Activated T-helper 1 cell treated with anti-CD3 and anti-CD28 coated beads, Interleukin-12 subunit alpha, Interleukin-12 subunit beta, Interleukin-2, Interleukin-4 antibody, amounts not matched to agents 30 ng/mL and 10 ng/mL and 1 ng/mL, durations not matched to agents 14 hours and 24 hours and 36 hours (primary cell): ENCODE measurements at regions not wholly inside any gene's neighbourhood (a gene's known extent, or its start where the extent isn't known, plus 50 kb on each side); places are given as distances from the start of the nearest gene placed in this dataset.
"Not testable (repeated sequence)": the region's sequence is repeated elsewhere in the genome, so short reads cannot be mapped to it uniquely, and the experiment has no call there.

ENCODE experiments used
- DNase-seq: peaks from one replicate; pipeline ENCODE4 v3.0.0; 2021; ENCODE audit warnings: low spot score
- H3K27ac Mint-ChIP-seq: one replicate; pipeline ENCODE4 v1.8.0; 2021; ENCODE audit warnings: mild to moderate bottlenecking, mixed read lengths
- H3K27me3 Mint-ChIP-seq: one replicate; pipeline ENCODE4 v1.8.0; 2022; ENCODE audit warnings: mild to moderate bottlenecking, moderate library complexity, mixed read lengths; ENCODE audit not compliant: insufficient read depth
- H3K36me3 Mint-ChIP-seq: one replicate; pipeline ENCODE4 v1.8.0; 2021; ENCODE audit warnings: low read depth, mixed read lengths
- H3K4me1 Mint-ChIP-seq: one replicate; pipeline ENCODE4 v1.8.0; 2021; ENCODE audit warnings: low read depth, mixed read lengths
- H3K4me3 Mint-ChIP-seq: one replicate; pipeline ENCODE4 v1.8.0; 2021; ENCODE audit warnings: mild to moderate bottlenecking, moderate library complexity, mixed read lengths
- H3K9me3 Mint-ChIP-seq: one replicate; pipeline ENCODE4 v1.8.0; 2021; ENCODE audit warnings: mixed read lengths
- intact Hi-C: fragments of 100-400 bp; cut with micrococcal nuclease; formaldehyde crosslinking; loops from one replicate; pipeline ENCODE4 v1.15.1; 2024

- intact Hi-C loops: no loop called here
- Mint-ChIP-seq H3K36me3 (no peaks in the 10 kb centered on the region), H3K27me3 (no peaks in the 10 kb centered on the region), H3K27ac (no peak overlapping the region), H3K9me3 (no peaks in the 10 kb centered on the region), H3K4me1 (no peaks in the 10 kb centered on the region), H3K4me3 (no peak overlapping the region)
- DNase-seq: no peak
Measured at GRCh38 chr3:153979418-153980251, 141.6 kb upstream of the ARHGEF26 start.

DNA sequence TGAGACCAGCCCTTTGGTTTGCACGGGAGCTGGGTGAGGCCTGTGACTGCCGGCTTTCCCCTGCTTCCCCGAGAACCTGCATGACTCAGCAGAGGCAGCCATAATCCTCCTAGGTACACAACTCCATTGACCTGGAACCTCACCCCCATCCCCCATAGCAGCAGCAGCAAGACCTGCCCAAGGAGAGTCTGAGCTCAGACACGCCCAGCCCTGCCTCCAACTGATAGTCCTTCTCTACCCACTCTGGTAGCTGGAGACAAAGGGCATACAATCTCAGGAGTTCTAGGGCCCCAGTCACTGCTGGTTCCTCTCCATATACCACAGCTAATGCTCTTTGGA is 141.0 kb upstream of the ARHGEF26 start:
- Mint-ChIP-seq H3K4me3 (no peak overlapping the region), H3K27me3 (no peaks in the 10 kb centered on the region), H3K9me3 (no peaks in the 10 kb centered on the region), H3K4me1 (no peaks in the 10 kb centered on the region), H3K27ac (no peak overlapping the region), H3K36me3 (no peaks in the 10 kb centered on the region)
- DNase-seq: no peak
- intact Hi-C loops: no loop called here

DNA sequence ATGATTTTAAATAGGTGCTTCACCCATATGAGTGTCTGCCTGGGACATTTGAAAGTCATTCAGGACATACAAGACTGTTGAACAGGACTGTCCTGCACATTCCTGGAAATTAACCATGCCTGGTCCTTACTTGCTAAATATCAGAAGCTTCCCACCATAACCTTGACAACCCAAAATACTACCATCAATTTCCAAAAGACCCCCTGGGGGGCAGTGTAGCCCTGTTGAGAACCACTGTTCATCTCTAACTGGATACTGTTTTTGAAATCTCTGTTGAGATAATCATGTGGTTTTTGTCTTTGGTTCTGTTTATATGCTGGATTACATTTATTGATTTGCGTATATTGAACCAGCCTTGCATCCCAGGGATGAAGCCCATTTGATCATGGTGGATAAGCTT is 123.8 kb upstream of the ARHGEF26 start:
- not testable (repeated sequence) for H3K4me1 Mint-ChIP-seq, DNase-seq, H3K9me3 Mint-ChIP-seq, H3K4me3 Mint-ChIP-seq, H3K27me3 Mint-ChIP-seq, H3K36me3 Mint-ChIP-seq, H3K27ac Mint-ChIP-seq
- intact Hi-C loops: loop anchor here (2.0 kb wide), 1 partner anchor 255 kb away; no protein-coding TSS in a partner anchor

GRCh38 chr3:154003649-154004048 is 117.5 kb upstream of the ARHGEF26 start:
- Mint-ChIP-seq H3K27ac (no peak overlapping the region), H3K4me3 (no peak overlapping the region), H3K27me3 (peaks cover 2% of the 10 kb centered on the region), H3K36me3 (no peaks in the 10 kb centered on the region), H3K9me3 (no peaks in the 10 kb centered on the region), H3K4me1 (no peaks in the 10 kb centered on the region)
- intact Hi-C loops: no loop called here
- DNase-seq: no peak

DNA sequence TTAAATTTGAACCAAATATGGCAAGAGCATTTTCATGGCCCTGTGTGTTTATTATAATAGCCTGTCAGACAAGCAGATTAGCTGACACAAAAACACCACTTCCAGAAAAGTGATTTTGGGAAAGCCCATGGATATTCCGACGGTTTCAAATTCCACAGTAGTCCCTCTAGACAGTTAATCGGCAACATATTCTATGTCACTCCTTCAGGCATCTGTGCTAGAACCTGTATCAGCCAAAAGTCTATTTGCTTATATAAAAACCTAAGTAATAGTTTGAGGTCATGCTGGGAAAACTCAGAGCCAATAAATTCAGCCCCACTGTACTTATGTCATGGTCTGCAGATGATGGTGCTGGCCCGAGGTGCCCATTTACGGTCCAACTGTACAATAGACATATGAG is 110.2 kb upstream of the ARHGEF26 start:
- H3K27me3 Mint-ChIP-seq: peaks cover 2% of the 10 kb centered on the region
- no peaks in the 10 kb centered on the region for H3K4me1 Mint-ChIP-seq
- no peak for DNase-seq
- H3K4me3 Mint-ChIP-seq: no peak overlapping the region
- H3K9me3 Mint-ChIP-seq: no peaks in the 10 kb centered on the region
- H3K36me3 Mint-ChIP-seq: no peaks in the 10 kb centered on the region
- no peak overlapping the region for H3K27ac Mint-ChIP-seq
- intact Hi-C loops: no loop called here

DNA sequence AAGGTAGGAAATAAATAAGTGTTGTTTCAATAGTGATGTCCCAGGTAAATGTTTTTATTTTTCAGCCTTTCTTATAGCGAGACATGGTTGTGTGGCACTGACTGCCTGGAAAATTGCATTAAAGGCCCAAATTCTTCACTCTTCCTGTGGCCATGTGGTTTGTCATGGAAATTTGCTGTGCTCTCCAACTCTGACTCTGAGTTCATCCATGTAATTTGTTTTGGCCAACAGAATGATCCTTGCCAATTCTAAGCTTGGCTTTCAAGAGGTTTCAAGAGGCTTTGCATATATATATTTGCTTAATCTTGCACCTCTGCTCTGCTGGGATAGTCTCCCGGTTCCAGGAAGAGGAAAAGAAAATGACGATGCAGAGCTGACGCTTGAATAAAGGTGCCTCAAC is 107.5 kb upstream of the ARHGEF26 start:
- Mint-ChIP-seq H3K4me1 (no peaks in the 10 kb centered on the region), H3K4me3 (no peak overlapping the region), H3K9me3 (no peaks in the 10 kb centered on the region), H3K27me3 (no peaks in the 10 kb centered on the region), H3K36me3 (no peaks in the 10 kb centered on the region), H3K27ac (no peak overlapping the region)
- intact Hi-C loops: no loop called here
- no peak for DNase-seq

DNA sequence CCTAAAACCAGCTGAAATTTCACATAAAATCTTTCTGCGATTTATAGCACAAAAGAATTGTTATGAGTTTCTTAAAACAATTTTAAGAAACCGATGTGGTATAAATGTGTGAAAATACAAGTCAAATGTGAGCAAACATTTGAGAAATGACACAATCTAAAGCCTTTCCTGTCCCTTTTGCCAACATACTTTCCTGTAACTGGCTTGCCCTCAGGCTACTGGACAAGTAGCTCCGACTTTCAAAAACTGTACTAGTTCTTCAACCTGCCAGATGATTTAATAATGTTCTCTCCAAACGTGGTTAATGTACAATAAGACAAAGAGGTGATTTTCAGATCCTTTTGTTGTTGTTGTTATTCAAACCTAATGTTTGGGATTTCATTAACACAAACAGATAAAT is 105.9 kb upstream of the ARHGEF26 start:
- H3K36me3 Mint-ChIP-seq: no peaks in the 10 kb centered on the region
- no peaks in the 10 kb centered on the region for H3K4me1 Mint-ChIP-seq
- no peak overlapping the region for H3K27ac Mint-ChIP-seq
- no peaks in the 10 kb centered on the region for H3K27me3 Mint-ChIP-seq
- no peaks in the 10 kb centered on the region for H3K9me3 Mint-ChIP-seq
- intact Hi-C loops: loop anchor here (5.0 kb wide), 1 partner anchor 973 kb away; no protein-coding TSS in a partner anchor
- DNase-seq: no peak
- H3K4me3 Mint-ChIP-seq: no peak overlapping the region

DNA sequence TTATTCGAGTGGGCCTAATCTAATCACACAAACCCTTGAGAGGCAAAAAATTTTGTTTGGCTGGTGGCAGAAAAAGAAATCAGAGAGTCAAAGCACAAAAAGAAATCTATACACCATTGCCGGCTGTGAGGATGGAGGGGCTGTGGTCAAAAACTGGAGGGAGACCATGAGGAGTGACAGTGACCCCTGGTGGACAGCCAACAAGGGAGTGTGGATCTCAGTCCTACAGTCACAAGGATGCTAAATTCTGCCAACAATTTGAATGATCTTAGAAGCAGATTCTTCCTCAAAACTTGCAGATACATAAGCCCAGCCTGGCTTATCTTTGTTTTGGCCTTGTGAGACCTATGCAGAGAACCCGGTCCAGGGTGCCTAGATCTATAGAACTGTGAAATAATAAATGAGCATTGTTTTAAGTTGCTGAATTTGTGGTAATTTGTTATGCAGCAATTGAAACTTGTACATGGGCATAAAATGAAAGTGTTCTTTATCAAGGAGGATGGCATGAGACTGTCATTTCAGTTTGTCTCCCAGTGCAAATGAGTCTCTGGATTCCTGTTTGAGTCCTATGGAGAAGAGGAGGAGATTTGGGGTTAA is 103.0 kb upstream of the ARHGEF26 start:
- H3K4me3 Mint-ChIP-seq: no peak overlapping the region
- no peaks in the 10 kb centered on the region for H3K4me1 Mint-ChIP-seq
- no peaks in the 10 kb centered on the region for H3K27me3 Mint-ChIP-seq
- no peak for DNase-seq
- H3K9me3 Mint-ChIP-seq: no peaks in the 10 kb centered on the region
- H3K36me3 Mint-ChIP-seq: no peaks in the 10 kb centered on the region
- H3K27ac Mint-ChIP-seq: no peak overlapping the region
- intact Hi-C loops: loop anchor here (1.0 to 5.0 kb wide), 2 partner anchors 976 to 992 kb away; no protein-coding TSS in a partner anchor

DNA sequence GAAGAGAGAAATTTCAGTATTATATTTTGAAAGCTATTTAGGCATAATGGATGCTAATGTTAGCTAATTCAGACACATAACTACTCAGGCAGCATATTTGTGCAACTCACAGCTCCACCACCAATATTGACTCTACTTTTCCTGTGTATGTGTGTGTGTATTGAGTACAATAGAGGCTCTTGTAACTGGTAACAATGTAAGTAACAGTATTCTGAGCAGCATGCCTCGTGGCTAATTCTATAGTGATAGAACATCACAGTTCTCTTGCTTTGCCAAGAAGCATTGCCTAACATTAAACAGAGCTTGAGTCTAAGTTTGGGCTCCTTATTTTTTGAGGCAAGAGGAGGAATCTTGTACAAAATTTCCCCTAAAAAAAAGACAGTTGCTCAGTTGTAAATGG is 98.6 kb upstream of the ARHGEF26 start:
- no peaks in the 10 kb centered on the region for H3K27me3 Mint-ChIP-seq
- H3K4me1 Mint-ChIP-seq: no peaks in the 10 kb centered on the region
- no peak overlapping the region for H3K4me3 Mint-ChIP-seq
- intact Hi-C loops: no loop called here
- no peaks in the 10 kb centered on the region for H3K36me3 Mint-ChIP-seq
- DNase-seq: no peak
- H3K27ac Mint-ChIP-seq: no peak overlapping the region
- no peaks in the 10 kb centered on the region for H3K9me3 Mint-ChIP-seq

DNA sequence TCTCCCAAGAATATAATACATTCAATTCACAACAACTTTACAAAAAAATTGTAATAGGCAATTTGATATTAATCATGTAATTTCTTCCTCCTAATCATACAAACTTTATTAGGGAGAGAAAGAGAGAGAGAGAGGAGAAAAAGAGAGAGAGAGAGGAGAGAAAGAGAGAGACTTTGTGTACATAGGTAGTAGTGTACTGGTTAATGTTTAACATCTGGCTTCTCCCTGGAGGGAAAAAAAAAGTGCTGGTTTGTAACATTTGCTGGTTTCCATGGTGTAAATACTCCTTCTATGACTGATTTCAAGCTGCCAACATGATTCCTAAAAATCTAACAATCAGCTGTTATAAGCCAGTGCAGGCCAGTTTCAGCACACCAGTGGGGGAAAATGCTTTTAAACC is 98.0 kb upstream of the ARHGEF26 start:
- no peak overlapping the region for H3K4me3 Mint-ChIP-seq
- no peaks in the 10 kb centered on the region for H3K4me1 Mint-ChIP-seq
- no peak for DNase-seq
- H3K27ac Mint-ChIP-seq: no peak overlapping the region
- no peaks in the 10 kb centered on the region for H3K36me3 Mint-ChIP-seq
- no peaks in the 10 kb centered on the region for H3K9me3 Mint-ChIP-seq
- intact Hi-C loops: no loop called here
- H3K27me3 Mint-ChIP-seq: no peaks in the 10 kb centered on the region

DNA sequence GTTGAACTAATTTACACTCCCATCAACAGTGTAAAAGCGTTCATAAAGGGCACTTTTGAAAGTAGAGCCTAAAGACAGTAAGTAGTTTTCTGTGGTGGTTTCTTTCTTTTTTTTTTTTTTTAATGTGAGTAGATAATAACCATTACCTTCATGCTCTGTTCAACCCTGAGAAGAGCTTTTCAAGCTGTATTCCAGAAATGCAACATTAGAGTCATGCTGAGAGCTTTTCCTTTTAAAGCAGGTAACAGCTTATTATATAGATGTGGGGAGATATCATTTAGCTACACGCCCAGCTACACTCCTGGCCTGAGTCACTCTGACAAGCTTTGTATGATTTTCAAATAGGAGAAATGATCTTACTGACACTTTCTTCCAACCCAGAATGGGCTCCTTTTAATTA is 96.2 kb upstream of the ARHGEF26 start:
- no peak overlapping the region for H3K27ac Mint-ChIP-seq
- intact Hi-C loops: no loop called here
- H3K27me3 Mint-ChIP-seq: no peaks in the 10 kb centered on the region
- H3K9me3 Mint-ChIP-seq: no peaks in the 10 kb centered on the region
- no peak for DNase-seq
- H3K36me3 Mint-ChIP-seq: no peaks in the 10 kb centered on the region
- no peak overlapping the region for H3K4me3 Mint-ChIP-seq
- H3K4me1 Mint-ChIP-seq: no peaks in the 10 kb centered on the region

DNA sequence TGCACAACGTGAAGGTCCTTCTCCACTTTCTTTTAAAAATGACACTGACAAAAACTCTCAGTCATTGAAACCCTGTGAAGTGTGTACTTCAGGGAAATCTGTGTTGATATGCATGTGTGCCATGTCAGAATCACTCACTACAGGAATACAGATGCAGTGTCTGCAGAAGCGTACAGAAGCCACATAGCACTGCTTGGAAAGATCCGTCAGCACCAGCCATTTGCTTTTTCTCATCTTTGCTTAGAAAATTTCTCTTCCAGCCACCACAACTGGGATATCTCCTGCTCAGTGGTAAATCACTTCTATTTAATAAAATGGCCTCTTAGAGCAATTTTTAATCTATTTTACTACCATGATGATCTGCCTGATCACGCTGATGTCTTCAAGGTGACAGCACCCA is 91.3 kb upstream of the ARHGEF26 start:
- no peak overlapping the region for H3K4me3 Mint-ChIP-seq
- no peaks in the 10 kb centered on the region for H3K27me3 Mint-ChIP-seq
- H3K4me1 Mint-ChIP-seq: no peaks in the 10 kb centered on the region
- no peak for DNase-seq
- no peak overlapping the region for H3K27ac Mint-ChIP-seq
- intact Hi-C loops: no loop called here
- no peaks in the 10 kb centered on the region for H3K36me3 Mint-ChIP-seq
- no peaks in the 10 kb centered on the region for H3K9me3 Mint-ChIP-seq

DNA sequence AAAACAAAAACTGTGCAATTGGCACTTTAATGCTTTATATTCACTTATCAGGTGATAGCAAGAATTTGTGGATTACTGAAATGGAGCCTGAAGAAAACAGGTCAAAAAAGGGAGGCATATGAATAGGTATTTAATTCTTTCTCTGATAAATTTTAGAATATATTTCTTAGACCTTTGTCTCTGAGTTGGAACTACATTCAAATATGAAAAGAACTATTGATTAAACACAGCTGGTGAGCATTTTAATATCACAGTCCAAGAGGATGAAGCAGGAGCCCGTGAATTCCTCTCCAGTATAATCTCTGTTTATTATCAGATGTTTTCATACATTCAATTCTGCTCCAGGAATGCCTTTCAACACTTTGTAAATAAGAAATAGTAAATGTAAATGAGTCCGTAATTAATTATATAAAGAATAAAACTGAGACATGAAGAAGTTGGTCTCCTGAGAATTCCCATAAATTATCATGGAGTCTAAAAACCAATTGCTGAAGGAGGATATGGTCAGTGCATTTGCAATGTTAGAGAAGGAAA is 86.3 kb upstream of the ARHGEF26 start:
- no peak for DNase-seq
- Mint-ChIP-seq H3K27ac (no peak overlapping the region), H3K4me3 (no peak overlapping the region), H3K9me3 (no peaks in the 10 kb centered on the region), H3K36me3 (no peaks in the 10 kb centered on the region), H3K27me3 (no peaks in the 10 kb centered on the region), H3K4me1 (no peaks in the 10 kb centered on the region)
- intact Hi-C loops: no loop called here
